ENCODE measurements at regions not wholly inside any gene's neighbourhood (a gene's known extent, or its start where the extent isn't known, plus 50 kb on each side); places are given as distances from the start of the nearest gene placed in this dataset.

DNA sequence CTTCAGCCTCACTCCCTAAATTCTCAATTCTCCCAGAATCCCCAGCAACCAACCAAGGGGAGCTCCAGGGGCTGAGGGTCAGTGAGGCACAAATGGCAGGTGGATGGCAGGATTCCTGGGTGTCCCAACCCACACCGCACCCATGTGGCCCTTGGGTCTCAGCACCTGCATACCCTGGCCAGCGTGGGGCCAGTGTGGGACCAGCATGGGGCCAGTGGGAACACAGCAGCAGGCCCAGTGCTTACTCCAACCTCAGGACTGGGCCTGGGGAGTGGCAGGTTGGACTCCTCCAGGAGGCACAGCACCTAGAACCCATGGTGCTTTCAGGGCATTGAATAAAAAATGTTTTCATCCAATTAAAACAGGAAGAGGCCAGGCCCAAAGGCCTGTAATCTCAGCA lies 202.0 kb downstream of the TSHZ3 start:
- H3K36me3 Mint-ChIP-seq: no peaks in the 10 kb centered on the region
- H3K4me1 Mint-ChIP-seq: no peaks in the 10 kb centered on the region
- H3K9me3 Mint-ChIP-seq: no peaks in the 10 kb centered on the region
- no peak overlapping the region for H3K27ac Mint-ChIP-seq
- DNase-seq: no peak
- no peak overlapping the region for H3K4me3 Mint-ChIP-seq
- H3K27me3 Mint-ChIP-seq (ENCODE audit: low read depth in 3 of 3): peaks cover 0 to 4% (median 1%) of the 10 kb centered on the region in 3 donors

DNA sequence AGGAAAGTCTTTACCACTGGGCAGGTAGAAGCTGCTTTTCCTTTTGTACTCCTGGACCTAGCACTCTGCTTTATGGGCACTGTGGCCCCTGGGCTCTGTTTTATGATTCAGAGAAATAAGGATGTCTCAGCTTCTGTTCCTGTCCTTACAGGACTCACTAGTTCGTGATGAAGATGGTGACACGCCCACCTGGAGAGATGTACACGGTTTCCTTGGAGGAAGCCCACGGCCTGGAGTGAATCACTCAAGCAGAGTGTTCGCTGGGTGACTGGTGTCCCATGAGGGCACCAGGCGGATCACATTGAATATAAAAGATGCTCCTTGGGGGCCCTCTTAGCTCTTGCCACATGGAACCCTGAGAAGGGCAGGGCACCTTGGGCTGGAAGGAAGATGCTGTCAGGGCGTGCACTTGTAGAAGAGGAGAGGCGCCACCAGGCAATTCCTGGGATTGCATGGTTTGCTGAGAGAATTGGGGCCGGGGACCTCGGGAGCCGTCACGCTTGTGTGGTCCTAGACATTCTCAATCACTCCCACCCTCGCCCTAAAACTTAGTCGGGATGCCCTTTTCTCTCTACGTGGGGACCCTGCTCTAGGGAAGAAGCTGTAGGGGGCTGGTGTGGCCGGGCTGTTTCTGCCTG lies 202.6 kb downstream of the TSHZ3 start:
- Mint-ChIP-seq H3K4me1 (no peaks in the 10 kb centered on the region), H3K36me3 (no peaks in the 10 kb centered on the region), H3K27ac (no peak overlapping the region), H3K4me3 (no peak overlapping the region), H3K27me3 (ENCODE audit: low read depth in 3 of 3) (peaks cover 0 to 4% (median 0%) of the 10 kb centered on the region in 3 donors), H3K9me3 (no peaks in the 10 kb centered on the region)
- no peak for DNase-seq

DNA sequence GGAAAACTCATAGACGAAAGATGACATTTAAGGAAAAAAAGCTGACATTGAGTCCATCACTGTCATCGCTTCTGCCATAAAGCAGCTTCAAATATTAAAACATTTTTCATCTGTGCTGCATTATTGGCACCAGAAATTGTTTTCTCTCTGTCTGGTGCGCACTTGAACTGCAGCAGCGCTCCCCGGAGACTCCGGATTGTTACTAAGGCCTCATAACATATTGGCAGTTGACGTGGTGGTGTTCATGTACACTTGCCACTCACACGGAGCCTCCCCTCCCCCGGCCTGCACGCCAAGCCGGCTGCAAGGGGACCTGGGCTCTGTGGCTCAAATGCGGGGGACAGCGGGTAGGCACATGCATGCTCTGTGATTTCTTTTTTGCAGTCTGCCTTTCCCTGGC lies 203.2 kb downstream of the TSHZ3 start:
- Mint-ChIP-seq H3K9me3 (no peaks in the 10 kb centered on the region), H3K27ac (no peak overlapping the region), H3K36me3 (no peaks in the 10 kb centered on the region), H3K4me1 (no peaks in the 10 kb centered on the region), H3K4me3 (no peak overlapping the region), H3K27me3 (ENCODE audit: low read depth in 3 of 3) (peaks cover 0 to 4% (median 0%) of the 10 kb centered on the region in 3 donors)
- no peak for DNase-seq

DNA sequence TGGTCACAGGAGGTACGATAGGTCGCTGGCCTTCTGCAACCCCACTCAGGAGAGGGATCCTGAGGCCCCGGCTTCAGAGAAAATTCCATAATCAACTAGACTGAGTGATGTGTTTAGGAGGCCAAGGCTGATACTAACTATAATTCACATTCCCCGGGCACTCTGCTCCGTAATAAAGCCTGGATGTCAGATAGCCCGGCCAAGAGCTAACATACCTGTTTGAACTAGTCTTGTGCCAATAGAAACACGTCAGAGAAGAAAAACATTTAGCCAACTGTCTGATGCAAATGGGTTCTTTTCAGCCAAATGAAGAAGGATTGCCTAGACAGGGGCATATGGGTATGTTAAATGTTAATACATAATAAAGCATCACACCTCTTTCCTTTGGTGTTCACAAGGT lies 204.2 kb downstream of the TSHZ3 start:
- no peaks in the 10 kb centered on the region for H3K36me3 Mint-ChIP-seq

DNA sequence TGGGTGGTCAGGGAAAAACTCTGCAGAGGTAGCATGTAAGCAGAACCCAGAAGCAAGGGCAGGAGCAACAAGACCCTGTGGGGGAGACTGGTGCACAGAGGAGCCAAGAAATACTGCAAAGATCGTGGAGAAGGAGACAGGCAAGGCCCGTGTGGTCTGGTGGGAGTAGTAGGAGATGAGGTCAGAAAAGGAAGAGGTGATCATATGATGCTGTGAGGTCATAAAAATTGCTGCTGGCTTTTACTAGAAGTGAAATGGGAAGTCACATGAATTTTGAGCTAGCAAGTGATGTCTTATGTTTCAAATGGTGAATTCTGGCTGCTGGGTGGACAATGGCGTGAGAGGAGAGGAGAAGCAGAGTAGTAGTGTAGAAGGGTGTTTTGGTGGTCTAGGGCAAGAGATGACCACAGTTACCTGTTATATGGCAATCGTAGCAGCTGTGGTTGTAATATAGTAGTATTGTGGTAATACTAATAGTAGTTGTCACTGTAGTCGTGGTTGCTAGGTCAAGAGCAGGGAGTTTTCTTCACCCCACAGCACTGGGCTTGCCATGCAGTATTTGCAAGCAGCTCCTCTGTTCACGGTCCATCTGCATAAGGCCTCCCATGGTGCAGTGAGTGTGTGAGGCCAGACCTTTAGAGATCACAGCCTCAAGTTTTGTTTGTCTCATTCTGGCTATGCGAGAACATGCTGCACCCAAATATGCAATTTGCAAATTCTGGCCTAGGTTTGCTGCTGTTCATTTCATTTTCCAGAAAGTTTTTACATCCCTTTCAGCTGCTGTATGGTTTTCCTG lies 205.0 kb downstream of the TSHZ3 start:
- Mint-ChIP-seq H3K27ac (no peak overlapping the region), H3K9me3 (no peaks in the 10 kb centered on the region), H3K4me1 (no peaks in the 10 kb centered on the region), H3K36me3 (no peaks in the 10 kb centered on the region), H3K27me3 (ENCODE audit: low read depth in 3 of 3) (peaks cover 0 to 4% (median 0%) of the 10 kb centered on the region in 3 donors), H3K4me3 (no peak overlapping the region)
- DNase-seq: no peak

More for the DNA sequence above, 204.2 kb downstream of the TSHZ3 start:
- no peak overlapping the region for H3K4me3 Mint-ChIP-seq
- no peaks in the 10 kb centered on the region for H3K9me3 Mint-ChIP-seq
- peaks cover 0 to 4% (median 0%) of the 10 kb centered on the region in 3 donors for H3K27me3 Mint-ChIP-seq (ENCODE audit: low read depth in 3 of 3)
- H3K27ac Mint-ChIP-seq: no peak overlapping the region
- H3K4me1 Mint-ChIP-seq: no peaks in the 10 kb centered on the region
- DNase-seq: no peak

DNA sequence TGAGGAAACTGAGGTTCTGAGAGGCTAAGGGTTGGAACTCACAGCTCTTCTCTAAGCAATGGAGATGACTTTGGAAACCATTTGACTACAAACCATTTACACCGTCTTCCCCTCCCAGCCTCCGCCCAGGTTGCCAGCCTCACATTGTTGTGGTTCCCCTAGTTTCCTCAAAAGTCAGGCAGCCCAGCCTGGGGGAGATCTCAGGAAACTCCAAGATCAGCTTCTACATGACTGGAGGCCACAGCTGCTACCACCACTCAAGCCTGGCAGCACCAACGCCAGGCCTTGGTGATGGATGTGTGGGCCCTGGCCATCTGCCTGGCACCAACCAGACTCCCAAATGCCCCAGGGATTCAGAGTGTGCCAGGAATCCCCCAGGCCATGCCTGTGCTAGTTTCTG lies 207.9 kb downstream of the TSHZ3 start:
- no peaks in the 10 kb centered on the region for H3K36me3 Mint-ChIP-seq
- no peak for DNase-seq
- no peaks in the 10 kb centered on the region for H3K4me1 Mint-ChIP-seq
- no peak overlapping the region for H3K4me3 Mint-ChIP-seq
- no peak overlapping the region for H3K27ac Mint-ChIP-seq
- H3K9me3 Mint-ChIP-seq: no peaks in the 10 kb centered on the region
- no peaks in the 10 kb centered on the region for H3K27me3 Mint-ChIP-seq (ENCODE audit: low read depth in 3 of 3)

DNA sequence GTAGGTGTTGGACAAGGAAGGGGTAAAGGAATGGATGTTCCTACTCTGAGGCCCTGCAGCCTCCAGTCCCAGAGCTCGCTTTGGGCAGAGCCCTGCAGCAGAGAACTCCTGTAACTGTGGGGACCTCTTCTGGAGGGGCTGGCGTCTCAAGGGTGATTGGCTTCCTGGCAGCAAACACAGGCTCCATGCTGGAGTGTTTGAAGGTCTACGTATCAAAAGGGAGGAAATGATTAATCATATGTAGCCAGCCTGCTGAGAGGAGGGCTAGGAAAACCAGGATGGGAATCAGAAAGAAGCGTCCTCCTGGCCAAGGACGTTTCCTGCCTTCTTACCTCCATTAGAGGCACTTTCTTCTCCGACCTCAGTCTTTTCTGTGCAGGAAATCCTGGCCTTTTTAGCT lies 208.5 kb downstream of the TSHZ3 start:
- no peak for DNase-seq
- Mint-ChIP-seq H3K27ac (no peak overlapping the region), H3K4me1 (no peaks in the 10 kb centered on the region), H3K36me3 (no peaks in the 10 kb centered on the region), H3K27me3 (ENCODE audit: low read depth in 3 of 3) (no peaks in the 10 kb centered on the region), H3K9me3 (no peaks in the 10 kb centered on the region), H3K4me3 (no peak overlapping the region)

DNA sequence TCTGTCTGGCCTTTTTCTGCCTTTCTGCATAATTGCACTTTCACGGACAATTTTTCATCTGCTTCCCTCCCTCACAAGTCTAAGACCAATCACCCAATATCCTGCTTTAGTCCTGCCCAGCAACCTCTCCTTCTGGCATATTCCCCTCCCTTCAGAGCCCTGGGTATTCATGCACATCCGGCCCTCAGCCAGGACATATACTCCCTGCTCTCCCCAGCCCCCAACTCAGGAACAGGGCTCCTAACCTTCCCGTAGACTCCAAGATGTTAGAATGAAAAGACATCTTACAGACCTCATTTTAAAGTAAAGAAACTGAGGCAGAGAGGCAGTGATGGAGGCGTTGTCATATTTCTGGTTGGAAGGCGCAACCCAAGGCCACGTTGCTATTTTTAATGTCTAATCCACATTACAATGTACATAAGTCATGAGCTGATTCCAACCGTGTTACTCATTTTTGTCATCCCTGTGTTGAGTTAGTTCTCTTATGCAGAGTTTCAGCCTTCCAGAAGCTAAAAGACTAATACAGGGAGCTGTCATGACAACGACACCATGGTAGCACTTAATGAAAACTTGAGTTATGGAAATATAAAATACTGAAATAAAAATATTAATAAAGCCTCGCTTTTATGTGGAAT lies 209.2 kb downstream of the TSHZ3 start:
- H3K27ac Mint-ChIP-seq: no peak overlapping the region
- H3K4me1 Mint-ChIP-seq: no peaks in the 10 kb centered on the region
- DNase-seq: no peak
- no peak overlapping the region for H3K4me3 Mint-ChIP-seq
- no peaks in the 10 kb centered on the region for H3K27me3 Mint-ChIP-seq (ENCODE audit: low read depth in 3 of 3)
- no peaks in the 10 kb centered on the region for H3K9me3 Mint-ChIP-seq
- no peaks in the 10 kb centered on the region for H3K36me3 Mint-ChIP-seq

DNA sequence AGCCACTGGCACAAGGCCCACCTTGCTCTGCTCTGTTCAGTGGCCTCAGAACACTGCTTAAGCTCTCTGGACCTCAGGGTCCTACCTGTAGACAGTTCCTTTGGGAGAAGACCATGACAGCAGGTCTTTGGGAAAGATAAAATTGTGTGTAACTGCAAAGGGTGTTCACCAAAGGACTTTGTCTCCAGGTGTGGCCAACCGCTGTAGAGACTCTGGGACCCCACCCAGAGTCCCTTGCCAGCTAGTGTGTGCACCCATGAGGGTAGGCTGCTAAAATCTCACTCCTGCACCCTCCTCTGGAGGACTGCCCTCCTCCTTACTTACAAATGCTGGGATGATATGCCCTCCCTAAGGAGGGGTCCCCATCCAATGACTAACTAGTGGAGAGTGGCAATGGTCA lies 211.2 kb downstream of the TSHZ3 start:
- no peak overlapping the region for H3K27ac Mint-ChIP-seq
- H3K9me3 Mint-ChIP-seq: no peaks in the 10 kb centered on the region
- no peaks in the 10 kb centered on the region for H3K36me3 Mint-ChIP-seq
- DNase-seq: no peak
- H3K27me3 Mint-ChIP-seq (ENCODE audit: low read depth in 3 of 3): peaks cover 0 to 3% (median 2%) of the 10 kb centered on the region in 3 donors
- H3K4me3 Mint-ChIP-seq: no peak overlapping the region
- H3K4me1 Mint-ChIP-seq: no peaks in the 10 kb centered on the region

DNA sequence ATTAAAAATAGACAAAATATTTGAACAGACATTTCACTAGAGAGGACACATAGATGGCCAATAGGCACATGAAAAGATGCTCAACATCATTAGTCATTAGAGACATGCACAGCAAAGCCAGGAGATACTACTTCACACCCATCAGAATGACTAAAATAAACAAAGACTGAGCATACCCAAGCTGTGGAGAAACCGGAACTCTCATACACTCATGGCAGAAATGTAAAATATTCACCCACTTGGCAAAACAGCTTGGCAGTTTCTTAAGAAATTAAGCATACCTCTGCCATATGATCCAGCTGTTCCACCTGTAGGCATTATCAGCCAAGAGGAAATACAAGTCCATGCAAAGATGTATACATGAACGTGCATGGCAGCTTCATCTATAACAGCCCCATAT lies 213.4 kb downstream of the TSHZ3 start:
- DNase-seq: no peak
- H3K4me3 Mint-ChIP-seq: no peak overlapping the region
- no peaks in the 10 kb centered on the region for H3K4me1 Mint-ChIP-seq
- no peaks in the 10 kb centered on the region for H3K9me3 Mint-ChIP-seq
- no peak overlapping the region for H3K27ac Mint-ChIP-seq
- H3K36me3 Mint-ChIP-seq: no peaks in the 10 kb centered on the region
- H3K27me3 Mint-ChIP-seq (ENCODE audit: low read depth in 3 of 3): peaks cover 0 to 3% (median 2%) of the 10 kb centered on the region in 3 donors

DNA sequence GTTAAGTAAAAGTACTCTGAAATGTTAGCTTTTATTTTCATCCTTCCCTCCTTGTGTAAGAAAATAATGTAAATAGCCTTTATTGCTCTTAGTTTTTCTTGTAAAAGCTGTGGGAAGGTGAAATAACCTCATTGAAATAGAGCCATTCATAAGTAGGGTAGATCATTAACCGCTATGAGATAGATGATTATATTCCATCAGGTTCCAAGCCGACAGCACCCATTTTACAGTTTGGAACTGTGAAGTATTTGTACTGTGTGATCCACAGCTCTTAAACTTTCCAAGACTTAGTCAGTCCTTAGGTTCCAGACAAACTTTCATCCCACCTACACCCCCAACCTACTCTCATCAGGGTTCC lies 216.5 kb downstream of the TSHZ3 start:
- H3K27ac Mint-ChIP-seq: no peak overlapping the region
- H3K4me3 Mint-ChIP-seq: no peak overlapping the region
- no peak for DNase-seq
- no peaks in the 10 kb centered on the region for H3K4me1 Mint-ChIP-seq
- H3K36me3 Mint-ChIP-seq: no peaks in the 10 kb centered on the region
- peaks cover 0 to 7% (median 5%) of the 10 kb centered on the region in 3 donors for H3K27me3 Mint-ChIP-seq (ENCODE audit: low read depth in 3 of 3)
- no peaks in the 10 kb centered on the region for H3K9me3 Mint-ChIP-seq

DNA sequence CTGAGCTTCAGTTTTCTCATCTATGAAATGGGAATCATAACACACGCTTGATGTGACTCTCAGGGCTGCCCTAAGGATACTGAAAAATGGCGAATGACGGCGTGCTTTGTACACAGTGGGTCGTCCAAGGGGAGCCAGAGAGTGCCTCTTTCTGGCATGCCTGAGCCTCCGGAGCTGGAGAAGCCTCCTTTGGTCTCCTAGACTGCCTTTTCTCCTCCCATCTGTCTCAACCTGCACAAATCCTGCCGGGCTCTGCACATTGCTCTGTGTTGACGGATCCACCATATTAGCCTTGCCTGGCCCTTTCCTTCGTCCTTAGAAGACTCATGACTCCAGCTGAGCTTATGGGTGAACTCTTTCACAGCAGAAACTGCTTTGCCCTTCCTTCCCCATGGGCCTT lies 220.9 kb downstream of the TSHZ3 start:
- Mint-ChIP-seq H3K27ac (no peak overlapping the region), H3K27me3 (ENCODE audit: low read depth in 3 of 3) (peaks cover 0 to 5% (median 4%) of the 10 kb centered on the region in 3 donors), H3K4me1 (no peaks in the 10 kb centered on the region), H3K9me3 (no peaks in the 10 kb centered on the region), H3K36me3 (no peaks in the 10 kb centered on the region), H3K4me3 (no peak overlapping the region)
- no peak for DNase-seq

DNA sequence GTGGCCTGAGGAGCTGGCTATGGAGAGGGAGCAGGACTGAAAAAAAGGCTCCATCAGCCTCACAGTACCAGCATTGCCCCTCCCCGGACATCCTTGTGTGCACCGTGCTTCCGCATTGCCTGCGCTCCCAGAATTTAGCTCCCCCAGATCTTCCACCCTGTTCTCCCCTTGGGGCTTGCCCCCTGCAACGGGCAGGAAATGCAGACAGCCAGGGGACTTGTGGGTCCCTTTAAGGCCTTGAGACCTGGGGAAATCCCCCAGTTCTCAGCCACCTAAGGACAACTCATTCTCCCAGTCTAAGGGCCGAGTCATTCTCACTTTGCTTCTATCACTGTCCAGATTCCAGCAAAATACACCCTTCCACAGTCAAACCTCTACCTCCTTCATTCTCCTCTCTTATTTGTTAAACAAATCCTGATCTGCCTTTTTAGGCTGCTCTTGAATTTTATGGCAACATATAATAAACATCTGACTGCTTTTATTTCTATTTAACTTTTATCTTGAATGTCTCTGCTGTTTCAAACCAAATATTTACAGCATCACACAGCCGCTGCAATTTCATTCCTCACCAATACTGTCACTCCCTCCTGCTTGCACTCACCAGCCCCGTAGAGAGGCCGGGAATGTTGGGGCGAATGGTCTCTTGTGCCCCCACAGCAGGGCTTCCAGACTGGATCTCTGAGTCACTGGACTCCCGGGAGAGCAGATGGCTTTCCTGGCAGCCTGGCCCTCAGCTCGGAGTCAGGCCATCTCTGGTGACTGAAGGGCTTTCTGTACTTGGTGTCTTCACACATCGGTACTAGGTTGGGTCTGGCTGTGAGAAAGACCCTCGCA lies 221.9 kb downstream of the TSHZ3 start:
- no peak for DNase-seq
- Mint-ChIP-seq H3K4me1 (no peaks in the 10 kb centered on the region), H3K36me3 (no peaks in the 10 kb centered on the region), H3K27me3 (ENCODE audit: low read depth in 3 of 3) (peaks cover 0 to 5% (median 4%) of the 10 kb centered on the region in 3 donors), H3K9me3 (no peaks in the 10 kb centered on the region), H3K4me3 (no peak overlapping the region), H3K27ac (no peak overlapping the region)

DNA sequence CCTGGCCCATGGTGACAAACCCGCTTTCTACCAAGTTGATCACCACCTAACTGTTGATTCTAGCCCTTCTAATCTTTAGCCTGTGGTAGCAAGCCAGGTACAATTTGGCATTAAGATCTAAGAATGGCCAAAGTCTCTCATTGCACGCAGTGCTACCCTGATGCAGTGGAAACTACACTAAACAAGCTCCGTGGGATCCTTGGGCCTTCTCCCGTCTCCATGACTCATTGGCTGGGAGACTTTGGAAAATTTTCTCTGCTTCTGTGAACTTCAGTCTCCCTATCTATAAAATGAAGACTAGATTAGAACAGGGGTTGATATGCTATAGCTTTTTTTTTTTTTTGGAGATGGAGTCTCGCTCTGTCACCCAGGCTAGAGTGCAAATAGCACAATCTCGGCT lies 223.0 kb downstream of the TSHZ3 start:
- H3K36me3 Mint-ChIP-seq: no peaks in the 10 kb centered on the region
- H3K27me3 Mint-ChIP-seq (ENCODE audit: low read depth in 3 of 3): peaks cover 0 to 5% (median 4%) of the 10 kb centered on the region in 3 donors
- no peak overlapping the region for H3K4me3 Mint-ChIP-seq
- no peak overlapping the region for H3K27ac Mint-ChIP-seq
- DNase-seq: no peak
- H3K9me3 Mint-ChIP-seq: no peaks in the 10 kb centered on the region
- no peaks in the 10 kb centered on the region for H3K4me1 Mint-ChIP-seq
